ENCODE measurements at regions not wholly inside any gene's neighbourhood (a gene's known extent, or its start where the extent isn't known, plus 50 kb on each side); places are given as distances from the start of the nearest gene placed in this dataset.
A peak's percentile ranks its signal among the peaks of the same experiment; 100 is the strongest.
"Not testable (repeated sequence)": the region's sequence is repeated elsewhere in the genome, so short reads cannot be mapped to it uniquely, and the experiment has no call there.

- no peak for TF ChIP-seq CTCF (IDR thresholded peaks at IDR 0.05)
- intact Hi-C loops (cut with DNase I): no loop called here
- H3K4me3 ChIP-seq: peak overlapping the region; percentile 44
- H3K36me3 ChIP-seq: no peaks in the 10 kb centered on the region
- H3K9ac ChIP-seq (ENCODE audit: low read depth in 2 of 2, low read length in 2 of 2): peak overlapping the region; percentile 6 to 80
- H3K4me1 ChIP-seq: no peaks in the 10 kb centered on the region
- peak overlapping the region; percentile 65 for H3K27ac ChIP-seq
- no peaks in the 10 kb centered on the region for H3K27me3 ChIP-seq
- no peak for DNase-seq
- H3K9me3 ChIP-seq: no peaks in the 10 kb centered on the region
Measured at GRCh38 chr6:27830212-27830599, 82.0 kb downstream of the OR2B2 start.

GRCh38 chr6:27829453-27830211 is 82.6 kb downstream of the OR2B2 start:
- no peak for DNase-seq
- Histone ChIP-seq H3K36me3 (no peaks in the 10 kb centered on the region), H3K4me3 (no peak overlapping the region), H3K27me3 (no peaks in the 10 kb centered on the region), H3K9me3 (no peaks in the 10 kb centered on the region), H3K9ac (ENCODE audit: low read depth in 2 of 2, low read length in 2 of 2) (peak overlapping the region in 1 of 2 donors; percentile 80), H3K27ac (peak overlapping the region; percentile 65), H3K4me1 (no peaks in the 10 kb centered on the region)
- intact Hi-C loops (cut with DNase I): no loop called here
- no peak for TF ChIP-seq CTCF (IDR thresholded peaks at IDR 0.05)

GRCh38 chr6:27827477-27827876 is 84.7 kb downstream of the OR2B2 start:
- intact Hi-C loops (cut with DNase I); DNase-seq: not testable (repeated sequence)

GRCh38 chr6:27826612-27826985 is 85.6 kb downstream of the OR2B2 start:
- H3K9me3 ChIP-seq; intact Hi-C loops (cut with DNase I); H3K27ac ChIP-seq; DNase-seq; H3K27me3 ChIP-seq; H3K4me1 ChIP-seq; H3K4me3 ChIP-seq; H3K9ac ChIP-seq (ENCODE audit: low read depth in 2 of 2, low read length in 2 of 2); H3K36me3 ChIP-seq: not testable (repeated sequence)

More at GRCh38 chr6:27827477-27827876, 84.7 kb downstream of the OR2B2 start:
- not testable (repeated sequence) for H3K36me3 ChIP-seq; H3K4me1 ChIP-seq; H3K27me3 ChIP-seq; H3K27ac ChIP-seq; H3K9ac ChIP-seq (ENCODE audit: low read depth in 2 of 2, low read length in 2 of 2); H3K4me3 ChIP-seq; H3K9me3 ChIP-seq

GRCh38 chr6:27825848-27826611 is 86.2 kb downstream of the OR2B2 start:
- H3K4me3 ChIP-seq; H3K27me3 ChIP-seq; H3K9ac ChIP-seq (ENCODE audit: low read depth in 2 of 2, low read length in 2 of 2); H3K27ac ChIP-seq; H3K36me3 ChIP-seq; H3K9me3 ChIP-seq; DNase-seq; intact Hi-C loops (cut with DNase I); H3K4me1 ChIP-seq: not testable (repeated sequence)

- H3K9me3 ChIP-seq: no peaks in the 10 kb centered on the region
- no peak for DNase-seq
- no peaks in the 10 kb centered on the region for H3K36me3 ChIP-seq
- H3K27me3 ChIP-seq: no peaks in the 10 kb centered on the region
- peak overlapping the region; percentile 87 for H3K27ac ChIP-seq
- H3K4me1 ChIP-seq: no peaks in the 10 kb centered on the region
- TF ChIP-seq CTCF (IDR thresholded peaks at IDR 0.05): no peak
- peak overlapping the region; percentile 83 to 93 for H3K9ac ChIP-seq (ENCODE audit: low read depth in 2 of 2, low read length in 2 of 2)
- intact Hi-C loops (cut with DNase I): no loop called here
- peak overlapping the region; percentile 42 for H3K4me3 ChIP-seq
Measured at GRCh38 chr6:27825025-27825793, 87.0 kb downstream of the OR2B2 start.

- peak; percentile 41 for DNase-seq
- Histone ChIP-seq H3K9ac (ENCODE audit: low read depth in 2 of 2, low read length in 2 of 2) (peak overlapping the region; percentile 83 to 93), H3K4me3 (peak overlapping the region; percentile 42), H3K27ac (peak overlapping the region; percentile 87)
- H3K4me1 ChIP-seq; H3K36me3 ChIP-seq; H3K27me3 ChIP-seq; H3K9me3 ChIP-seq; intact Hi-C loops (cut with DNase I): not testable (repeated sequence)
Measured at GRCh38 chr6:27824211-27825024, 87.8 kb downstream of the OR2B2 start.

- H3K27me3 ChIP-seq; intact Hi-C loops (cut with DNase I); H3K4me1 ChIP-seq; H3K9me3 ChIP-seq; H3K36me3 ChIP-seq: not testable (repeated sequence)
- DNase-seq: peak; percentile 80
- Histone ChIP-seq H3K9ac (ENCODE audit: low read depth in 2 of 2, low read length in 2 of 2) (peak overlapping the region in 1 of 2 donors; percentile 26), H3K4me3 (peak overlapping the region; percentile 28), H3K27ac (peak overlapping the region; percentile 80)
Measured at GRCh38 chr6:27823714-27824210, 88.4 kb downstream of the OR2B2 start.
